ENCODE measurements at regions not wholly inside any gene's neighbourhood (a gene's known extent, or its start where the extent isn't known, plus 50 kb on each side); places are given as distances from the start of the nearest gene placed in this dataset.
"Not testable (repeated sequence)": the region's sequence is repeated elsewhere in the genome, so short reads cannot be mapped to it uniquely, and the experiment has no call there.

DNA sequence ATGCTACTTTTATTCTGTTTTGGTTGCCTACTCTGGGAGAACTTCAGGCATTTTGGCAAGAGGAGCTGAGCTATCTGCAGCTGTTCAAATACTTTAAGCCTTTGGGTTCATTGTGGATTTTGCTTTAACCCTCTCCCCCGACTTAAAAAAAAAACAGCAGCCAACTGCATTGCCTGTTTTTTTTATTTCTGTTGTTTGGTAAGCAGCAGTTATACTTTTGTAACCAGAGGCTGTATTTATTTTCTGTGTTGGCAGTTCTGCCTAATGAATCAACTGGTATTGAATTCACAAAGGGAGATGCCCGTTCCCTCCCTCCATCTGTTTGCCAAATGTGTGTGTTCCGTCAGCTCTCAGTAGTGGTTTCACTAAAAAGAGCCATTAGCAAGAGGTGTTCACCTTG is 484.0 kb downstream of the UTRN start:
- no peak for DNase-seq (ENCODE audit: low spot score)

DNA sequence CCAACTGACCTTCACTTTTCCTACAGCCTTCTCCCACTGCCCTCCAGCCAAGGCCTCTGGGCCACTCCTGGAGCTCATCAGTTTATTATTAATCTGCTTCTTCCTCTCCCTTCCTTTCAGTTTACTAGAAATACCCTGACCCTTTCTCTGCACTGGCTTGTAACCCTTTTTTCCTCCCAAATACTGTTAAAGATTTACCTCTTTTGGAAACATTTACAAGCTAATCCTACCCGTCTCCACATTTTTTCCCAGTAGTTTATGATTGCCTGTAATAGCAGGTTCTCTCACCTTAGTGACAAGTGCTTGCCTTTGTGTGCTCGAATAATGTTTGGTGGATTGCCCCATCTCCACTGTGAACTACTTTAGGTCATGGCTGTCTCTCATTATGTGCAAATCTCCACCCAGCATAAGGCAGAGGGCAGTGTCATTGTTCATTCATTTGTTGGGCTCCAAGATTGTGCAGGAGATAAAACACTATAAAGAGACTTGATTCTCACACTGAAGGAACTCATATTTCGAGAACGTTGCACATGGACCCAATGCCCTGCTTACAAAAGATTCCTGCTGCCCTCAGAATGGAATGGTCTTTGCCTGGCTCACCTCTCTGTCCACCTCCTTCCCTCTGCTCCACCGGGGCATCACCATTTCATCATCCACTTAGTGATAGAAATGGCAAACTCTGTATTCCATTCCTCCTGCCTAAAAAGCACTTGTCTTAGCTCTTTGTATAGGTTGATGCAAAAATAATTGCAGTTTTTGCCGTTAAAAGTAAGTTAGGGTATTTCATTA is 491.1 kb downstream of the UTRN start:
- DNase-seq (ENCODE audit: low spot score), result no peak

DNA sequence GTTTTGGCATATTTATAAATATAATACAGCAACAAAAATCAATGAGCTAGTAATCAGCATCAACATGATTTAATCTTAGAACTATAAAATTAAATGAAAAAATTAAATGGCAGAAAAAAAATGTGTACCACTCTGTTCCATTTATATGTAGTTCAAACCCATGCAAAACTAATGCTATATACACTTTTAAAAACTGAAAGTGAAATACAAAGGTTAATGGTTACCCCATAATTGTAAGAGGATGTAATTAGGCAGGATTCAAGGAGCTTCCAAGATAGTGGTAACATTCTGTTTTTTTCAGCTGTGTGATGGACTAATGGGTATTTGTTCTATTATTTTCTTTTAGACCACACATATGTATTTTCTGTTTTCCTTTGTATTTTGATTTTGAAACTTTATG is 492.1 kb downstream of the UTRN start:
- DNase-seq (ENCODE audit: low spot score), result no peak

DNA sequence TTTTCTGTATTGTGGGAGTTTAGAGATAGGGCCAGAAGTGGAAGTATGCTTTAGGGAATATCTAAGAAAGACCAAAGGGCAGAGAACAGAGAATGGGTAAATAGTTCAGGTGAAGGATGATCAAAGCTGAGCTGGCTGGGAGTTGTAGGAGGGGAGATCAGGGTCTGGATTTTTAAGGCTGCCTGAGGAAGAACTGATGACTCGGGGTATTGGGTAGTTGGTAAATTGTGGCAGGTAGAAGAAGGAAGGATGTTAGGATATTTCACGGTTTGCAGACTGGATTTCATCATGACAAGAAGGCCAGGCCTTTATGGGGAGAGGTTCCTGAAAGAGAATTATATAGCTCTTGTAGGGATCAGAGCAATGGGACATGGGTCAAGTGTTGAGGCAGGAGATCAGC is 492.9 kb downstream of the UTRN start:
- no peak for DNase-seq (ENCODE audit: low spot score)

DNA sequence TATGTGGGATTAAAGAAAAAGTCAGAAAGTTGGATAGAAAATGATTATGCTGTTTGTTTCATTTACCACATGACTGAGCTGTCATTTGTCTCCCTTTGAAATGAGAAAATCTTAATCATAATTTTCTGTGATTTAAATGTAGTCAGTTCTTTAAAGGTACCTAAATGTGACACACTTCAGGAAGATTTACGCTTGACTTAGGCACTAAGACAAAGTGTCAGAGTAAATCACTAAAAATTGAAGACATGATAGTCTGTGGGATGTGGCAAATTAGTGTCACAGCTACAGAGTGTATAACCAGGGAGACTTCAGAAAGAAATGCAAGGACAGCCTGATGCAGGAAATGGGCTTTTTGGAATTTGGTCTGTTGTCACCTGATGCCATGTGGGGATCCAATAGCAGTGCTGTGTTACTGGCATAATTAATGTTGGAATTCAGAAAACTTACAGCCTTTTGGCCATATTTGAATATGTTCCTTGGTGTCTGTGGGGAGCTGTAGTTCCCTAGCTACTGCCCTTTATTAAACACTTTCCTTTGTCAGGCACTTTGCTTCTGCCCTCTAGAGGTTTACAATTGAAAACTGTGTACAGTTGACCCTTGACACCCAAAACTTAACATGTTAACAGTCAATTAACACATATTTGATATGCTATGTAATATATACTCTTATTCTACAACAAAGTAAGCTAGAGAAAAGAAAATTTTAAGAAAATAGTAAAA is 493.8 kb downstream of the UTRN start:
- DNase-seq (ENCODE audit: low spot score), result no peak

DNA sequence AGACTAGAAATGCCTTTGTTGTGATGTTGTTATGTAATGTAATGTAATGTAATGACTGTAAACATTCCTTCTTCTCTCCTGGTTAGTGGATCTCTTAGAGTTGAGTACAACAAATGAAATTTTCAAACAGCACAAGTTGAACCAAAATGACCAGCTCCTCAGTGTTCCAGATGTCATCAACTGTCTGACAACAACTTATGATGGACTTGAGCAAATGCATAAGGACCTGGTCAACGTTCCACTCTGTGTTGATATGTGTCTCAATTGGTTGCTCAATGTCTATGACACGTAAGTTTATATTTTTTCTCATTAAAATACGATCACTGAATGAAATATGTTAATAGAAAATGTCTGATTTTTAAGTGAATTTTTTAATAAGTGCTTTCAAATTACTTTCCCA is 496.7 kb downstream of the UTRN start:
- no peak for DNase-seq (ENCODE audit: low spot score)

DNA sequence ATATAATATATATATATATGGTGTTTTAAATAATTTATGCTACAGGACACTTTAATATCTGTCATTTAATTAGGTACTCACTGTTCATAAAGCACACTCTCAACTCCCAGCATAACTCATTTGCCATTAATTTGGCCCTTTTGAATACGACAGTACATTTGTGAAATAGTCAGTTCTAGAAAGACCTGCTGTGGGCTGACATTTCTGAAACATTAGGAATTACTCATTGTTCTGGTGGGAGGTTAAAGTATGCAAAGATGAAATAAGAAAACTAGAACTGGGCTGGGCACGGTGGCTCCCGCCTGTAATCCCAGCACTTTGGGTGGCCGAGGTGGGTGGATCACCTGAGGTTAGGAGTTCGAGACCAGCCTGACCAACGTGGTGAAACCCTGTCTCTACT is 497.5 kb downstream of the UTRN start:
- no peak for DNase-seq (ENCODE audit: low spot score)

DNA sequence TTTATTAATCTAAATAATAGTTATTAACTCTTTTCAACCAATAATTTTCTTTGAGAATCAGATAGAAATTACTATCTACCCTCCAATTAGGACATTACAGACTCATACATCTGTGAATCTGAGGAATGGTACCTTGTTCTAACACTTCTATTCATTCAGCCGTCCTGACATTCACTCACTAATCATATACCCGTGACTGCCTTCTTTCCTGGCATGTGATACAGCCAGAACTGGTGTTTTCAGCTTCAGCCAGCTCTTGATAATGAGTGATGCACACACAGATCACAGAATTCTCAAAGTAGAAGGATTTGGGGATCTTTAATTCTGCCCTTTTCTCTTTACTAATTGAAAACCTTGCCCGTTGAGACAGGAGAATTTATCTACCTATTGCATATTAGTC is 499.9 kb downstream of the UTRN start:
- DNase-seq (ENCODE audit: low spot score), result no peak

DNA sequence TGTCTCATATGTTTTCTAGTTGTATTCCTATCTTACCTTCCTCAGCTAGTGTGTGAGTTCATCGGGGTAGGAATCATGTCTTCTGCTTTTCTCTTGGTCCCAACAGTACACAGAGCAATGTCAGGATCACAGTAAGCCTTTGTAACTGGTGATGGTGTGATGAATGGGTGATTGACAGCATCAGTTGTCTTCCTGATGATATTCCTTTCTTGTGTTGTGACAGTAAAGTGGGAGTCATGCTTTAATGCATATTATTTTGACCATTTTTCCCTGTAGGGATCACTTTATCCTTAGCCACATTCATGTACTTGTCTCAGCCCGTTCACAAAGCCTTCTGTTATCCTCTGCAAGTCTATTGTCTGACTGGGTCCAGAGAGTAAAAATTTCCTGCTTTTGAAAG is 501.7 kb downstream of the UTRN start:
- DNase-seq (ENCODE audit: low spot score), result no peak

DNA sequence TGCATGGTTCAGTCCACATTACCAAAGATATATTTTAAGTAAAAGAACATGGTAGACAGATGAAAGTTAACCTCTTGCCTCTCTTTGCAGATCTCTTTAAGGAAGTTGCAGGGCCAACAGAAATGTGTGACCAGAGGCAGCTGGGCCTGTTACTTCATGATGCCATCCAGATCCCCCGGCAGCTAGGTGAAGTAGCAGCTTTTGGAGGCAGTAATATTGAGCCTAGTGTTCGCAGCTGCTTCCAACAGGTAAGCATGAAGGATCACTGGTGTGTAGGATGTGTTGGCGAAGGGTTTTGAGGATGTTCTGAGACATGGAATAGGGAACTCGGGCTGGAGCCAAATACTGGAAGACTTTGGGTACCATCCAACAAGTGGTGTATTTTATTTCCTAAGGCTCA is 508.6 kb downstream of the UTRN start:
- no peak for DNase-seq (ENCODE audit: low spot score)

DNA sequence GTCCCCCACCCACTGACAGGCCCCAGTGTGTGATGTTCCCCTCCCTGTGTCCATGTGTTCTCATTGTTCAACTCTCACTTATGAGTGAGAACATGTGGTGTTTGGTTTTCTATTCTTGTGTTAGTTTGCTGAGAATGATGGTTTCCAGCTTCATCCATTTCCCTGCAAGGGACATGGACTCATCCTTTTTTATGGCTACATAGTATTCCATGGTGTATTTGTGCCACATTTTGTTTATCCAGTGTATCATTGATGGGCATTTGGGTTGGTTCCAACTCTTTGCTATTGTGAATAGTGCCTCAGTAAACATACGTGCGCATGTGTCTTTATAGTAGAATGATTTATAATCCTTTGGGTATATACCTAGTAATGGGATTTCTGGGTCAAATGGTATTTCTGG is 509.9 kb downstream of the UTRN start:
- not testable (repeated sequence) for DNase-seq (ENCODE audit: low spot score)

DNA sequence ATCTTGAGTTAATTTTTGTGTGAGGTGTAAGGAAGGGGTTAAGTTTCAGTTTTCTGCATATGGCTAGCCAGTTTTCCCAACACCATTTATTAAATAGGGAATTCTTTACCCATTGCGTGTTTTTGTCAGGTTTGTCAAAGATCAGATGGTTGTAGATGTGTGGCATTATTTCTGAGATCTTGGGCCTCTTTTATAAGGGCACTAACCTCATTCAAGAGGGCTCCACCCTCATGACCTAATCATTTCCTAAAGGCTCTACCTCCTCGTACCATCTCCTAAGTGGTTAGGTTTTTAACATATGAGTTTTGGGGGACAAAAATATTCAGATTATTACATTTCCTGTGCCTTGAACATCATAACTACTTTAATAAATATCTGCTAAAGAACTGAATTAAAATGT is 510.9 kb downstream of the UTRN start:
- DNase-seq (ENCODE audit: low spot score), result no peak

DNA sequence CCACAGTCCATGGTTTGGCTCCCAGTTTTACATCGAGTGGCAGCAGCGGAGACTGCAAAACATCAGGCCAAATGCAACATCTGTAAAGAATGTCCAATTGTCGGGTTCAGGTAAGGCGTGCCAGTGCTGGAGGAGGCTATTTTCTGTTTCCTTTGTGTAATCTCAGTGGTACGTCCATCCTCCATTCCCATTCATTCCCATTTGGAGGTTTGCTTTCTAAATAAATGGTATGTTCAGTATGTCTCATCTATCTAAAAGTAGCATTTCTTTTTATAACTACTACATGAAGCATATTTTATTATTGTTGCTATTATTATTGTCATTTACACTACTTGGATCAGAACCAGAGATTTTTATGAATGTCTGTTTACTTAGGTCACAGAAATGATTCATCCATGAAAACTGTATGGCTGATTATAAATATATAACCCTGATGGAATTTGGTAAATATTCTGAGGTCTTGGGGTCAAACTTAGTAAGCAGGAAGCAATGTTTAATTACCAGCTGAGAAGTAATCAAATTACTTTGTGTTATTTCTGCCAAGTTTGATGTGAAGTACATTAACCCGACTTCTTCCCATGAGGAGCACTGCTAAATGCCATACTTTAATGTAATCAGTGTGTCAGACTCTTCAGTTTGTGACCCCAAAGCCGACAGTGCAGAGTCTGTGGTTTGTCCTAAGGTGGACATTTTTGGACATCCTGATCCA is 512.9 kb downstream of the UTRN start:
- DNase-seq (ENCODE audit: low spot score), result peak; percentile 64

DNA sequence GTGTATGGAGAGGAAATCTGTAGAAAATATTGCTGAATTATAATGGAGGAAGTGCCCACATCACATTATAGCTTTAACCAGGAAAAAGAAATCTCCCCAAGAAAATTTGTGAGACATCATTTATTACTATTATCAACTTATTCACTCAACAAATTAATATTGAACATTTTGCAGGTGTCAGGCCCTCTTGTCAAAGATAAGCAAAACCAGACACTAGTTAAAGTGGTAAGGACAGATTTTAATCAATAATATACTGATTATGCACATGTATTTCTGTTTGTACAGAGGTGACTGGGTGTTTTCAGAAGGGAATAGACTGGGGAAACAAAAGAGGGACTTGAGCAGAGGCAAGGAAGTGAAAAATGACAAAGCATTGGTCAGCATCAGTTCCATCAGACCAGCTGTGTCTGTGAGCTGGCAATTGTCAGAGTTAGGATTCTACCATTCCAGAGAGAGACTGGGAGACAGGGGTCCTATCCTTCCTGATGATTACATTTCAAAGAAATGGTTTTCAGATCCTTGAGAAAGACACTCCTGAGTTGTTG is 519.2 kb downstream of the UTRN start:
- no peak for DNase-seq (ENCODE audit: low spot score)

DNA sequence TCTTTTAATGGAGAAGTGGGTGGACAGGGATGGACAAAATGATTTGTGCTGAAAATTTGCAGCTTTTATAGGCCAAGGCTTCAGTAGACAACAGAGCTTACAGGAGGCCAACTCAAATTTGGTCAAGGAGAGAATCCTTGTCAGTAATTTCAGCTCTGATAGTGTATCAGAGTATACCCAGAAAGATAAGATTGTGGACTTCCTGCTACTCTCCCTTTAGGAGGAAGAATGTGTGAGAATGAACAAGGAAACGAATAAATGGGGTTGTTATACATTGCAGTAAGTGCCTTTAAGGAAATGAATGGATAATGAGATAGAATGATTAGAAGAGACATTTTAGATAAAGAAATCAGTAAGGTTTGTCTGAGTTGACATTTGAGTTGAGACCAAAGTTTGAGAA is 519.9 kb downstream of the UTRN start:
- no peak for DNase-seq (ENCODE audit: low spot score)

DNA sequence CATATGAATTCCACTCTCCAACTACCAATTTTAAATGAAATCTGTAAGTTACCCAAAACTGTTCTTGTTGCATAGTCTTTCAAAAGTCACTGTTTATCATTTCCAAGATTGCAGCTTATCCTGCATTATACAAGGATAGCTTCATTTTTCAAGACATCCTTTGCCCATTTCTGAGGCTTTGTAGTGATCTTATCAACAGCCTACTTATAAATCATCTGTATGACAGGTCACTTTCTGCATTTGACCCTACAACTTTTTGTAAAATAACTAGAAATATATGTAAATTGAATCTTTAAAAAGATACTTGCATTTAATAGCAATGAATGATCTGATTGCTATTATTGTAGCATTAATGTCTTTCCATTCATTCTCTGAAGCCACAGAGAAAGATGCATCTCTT is 521.1 kb downstream of the UTRN start:
- DNase-seq (ENCODE audit: low spot score), result no peak

DNA sequence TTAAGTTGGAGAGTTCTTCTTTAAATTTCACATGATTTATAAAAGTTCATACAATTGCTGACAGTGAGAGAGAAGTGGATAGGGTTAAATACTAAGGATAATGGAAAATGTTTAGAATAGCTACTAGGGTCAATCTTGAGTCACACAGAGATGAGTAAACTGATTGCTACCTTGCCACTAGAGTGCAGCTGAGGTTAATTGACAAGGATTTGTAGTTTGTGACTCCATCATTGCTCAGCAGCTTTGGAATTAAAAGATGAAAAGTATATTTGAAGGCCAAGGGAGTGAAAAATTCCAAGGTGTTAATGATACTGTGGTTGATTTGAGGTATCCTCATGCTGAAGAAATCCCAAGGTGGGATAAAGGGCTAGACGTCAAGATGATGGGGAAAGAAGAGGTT is 524.0 kb downstream of the UTRN start:
- DNase-seq (ENCODE audit: low spot score), result peak; percentile 4

DNA sequence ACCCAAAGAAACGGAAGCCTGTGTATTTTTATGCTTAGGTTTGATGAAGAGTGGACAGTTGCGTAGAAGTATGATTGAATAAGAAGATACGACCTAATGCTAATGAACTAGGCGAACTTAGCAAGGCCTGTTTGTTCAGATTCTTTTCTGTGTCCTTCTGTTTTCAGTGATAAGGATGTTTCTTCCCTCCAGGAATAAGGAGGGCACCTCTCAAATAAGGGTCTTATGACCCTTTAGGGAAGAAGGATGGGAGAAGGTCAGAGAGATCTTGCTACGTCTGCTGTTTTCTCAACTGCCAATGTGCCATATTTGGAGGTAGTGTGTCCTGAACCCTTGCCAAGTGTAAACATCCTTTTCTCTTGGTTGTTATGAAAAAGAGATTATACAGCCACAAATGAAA is 524.8 kb downstream of the UTRN start:
- DNase-seq (ENCODE audit: low spot score), result no peak

DNA sequence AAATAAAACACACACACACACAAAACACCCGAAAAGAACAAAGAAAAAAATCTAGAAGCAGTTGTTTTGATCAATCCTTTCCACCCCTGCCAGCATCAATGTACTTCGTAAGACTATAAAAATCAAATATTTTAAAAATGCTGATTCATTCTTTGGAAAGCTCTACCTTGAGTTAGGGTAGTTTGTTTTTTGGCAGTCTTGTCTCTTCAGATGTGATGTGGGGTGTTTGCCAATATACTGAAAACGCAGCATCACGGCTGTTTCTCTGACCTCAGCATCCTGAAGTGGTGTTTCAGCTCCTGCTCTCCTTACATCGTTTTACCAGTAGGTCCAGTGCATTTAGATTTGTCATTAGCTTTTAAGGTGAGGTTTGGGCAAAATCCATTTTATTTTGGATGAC is 526.0 kb downstream of the UTRN start:
- no peak for DNase-seq (ENCODE audit: low spot score)

DNA sequence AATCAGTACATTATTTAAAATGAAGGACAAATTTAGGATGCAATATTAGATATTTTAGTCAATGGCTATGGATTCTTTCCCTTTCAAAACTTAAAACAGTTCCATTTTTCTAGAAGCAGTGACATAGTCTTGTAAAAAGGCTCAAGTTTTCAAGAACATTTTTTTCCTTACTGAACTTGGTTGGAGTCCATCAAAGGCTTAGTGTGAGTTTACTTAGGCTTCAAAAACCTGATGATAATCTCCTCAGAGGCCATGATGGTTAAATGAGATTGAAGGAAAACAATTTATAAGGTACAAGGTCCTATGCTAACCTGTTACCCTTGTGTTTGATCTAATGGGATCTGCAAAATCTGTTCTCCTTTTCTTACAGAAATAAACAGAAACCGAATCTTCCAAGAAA is 531.8 kb downstream of the UTRN start:
- DNase-seq (ENCODE audit: low spot score), result no peak

DNA sequence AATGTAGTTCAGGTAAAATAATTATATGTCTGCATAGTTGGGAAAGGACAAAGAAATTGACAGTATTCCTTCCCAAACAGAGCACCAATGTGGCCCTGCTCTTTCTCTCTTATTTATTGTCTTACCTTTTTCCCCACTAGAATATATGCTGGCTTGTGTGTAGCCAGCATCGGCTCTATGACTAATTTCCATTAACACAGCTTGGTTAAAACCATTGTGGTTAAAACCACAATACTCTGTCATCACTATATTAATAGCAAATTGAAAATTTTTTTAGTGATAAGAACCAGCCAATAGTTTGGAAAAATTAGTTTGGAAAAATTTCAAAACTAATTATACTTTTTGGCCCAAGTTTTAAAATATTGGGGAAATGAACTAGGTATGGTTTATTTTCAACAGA is 535.1 kb downstream of the UTRN start:
- peak; percentile 36 for DNase-seq (ENCODE audit: low spot score)

DNA sequence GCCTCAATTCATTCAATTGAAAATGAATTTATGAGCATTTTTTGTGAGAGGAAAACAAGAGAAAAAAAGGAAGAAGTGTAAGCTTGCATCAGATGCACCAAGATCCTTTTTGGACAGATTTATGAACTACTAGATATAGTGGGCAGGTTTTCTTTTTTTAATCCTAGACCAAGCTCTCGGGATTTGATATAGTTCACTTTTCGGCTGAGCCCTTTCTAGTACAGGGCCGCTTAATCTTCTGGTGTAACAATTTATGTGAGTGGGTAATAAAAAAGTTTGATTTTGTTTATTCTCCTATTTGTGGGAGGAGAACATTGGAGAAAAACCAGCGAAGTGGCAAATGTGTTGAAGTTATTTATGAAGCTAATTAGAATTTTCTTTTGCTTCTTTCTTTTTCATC is 538.0 kb downstream of the UTRN start:
- no peak for DNase-seq (ENCODE audit: low spot score)

DNA sequence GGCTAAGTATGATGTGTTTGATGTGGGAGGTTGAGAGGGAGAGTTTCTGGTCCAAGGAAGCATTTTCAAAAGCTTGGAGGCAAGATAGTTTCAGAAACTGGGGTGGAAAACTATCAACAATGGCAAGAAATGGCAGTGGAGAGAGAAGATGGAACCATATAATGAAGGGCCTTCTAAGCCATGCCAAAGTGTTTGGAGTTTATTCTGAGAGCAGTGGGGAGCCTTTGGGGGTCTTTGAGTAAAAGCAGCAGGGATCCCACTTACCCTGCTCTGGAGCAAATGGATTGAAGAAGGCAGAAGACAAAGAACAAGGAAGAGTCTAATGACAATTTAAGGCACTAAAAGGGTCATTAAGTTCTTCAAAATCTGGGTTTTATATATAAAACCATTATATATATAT is 538.9 kb downstream of the UTRN start:
- no peak for DNase-seq (ENCODE audit: low spot score)

All from GM03348 (cell line).